Spleen (tissue), 8 donors: ENCODE measurements at regions not wholly inside any gene's neighbourhood (a gene's known extent, or its start where the extent isn't known, plus 50 kb on each side); places are given as distances from the start of the nearest gene placed in this dataset.

Source experiments
- DNase-seq: peaks from one replicate; pipeline ENCODE4 v3.0.0-alpha.2; 2020
- H3K27ac ChIP-seq, 8 donors: fragments of 200-600 bp; sonication (generic) in 7 of 8; 1 replicate in 4 of 8; 2 replicates in 4 of 8; pipeline versions ENCODE4 v1.5.0 to v1.8.0; 2016 to 2021; ENCODE audit warnings: inconsistent platforms in 4 of 8, mild to moderate bottlenecking in 4 of 8, moderate library complexity in 1 of 8
- H3K27me3 ChIP-seq, 7 donors: fragments of 200-600 bp; sonication (generic) in 6 of 7; replicated peaks in 1 of 7; 1 replicate in 4 of 7; 2 replicates in 3 of 7; pipeline versions ENCODE4 v1.5.0 to v1.8.0; 2016 to 2021; ENCODE audit warnings: inconsistent platforms in 3 of 7, mild to moderate bottlenecking in 1 of 7
- H3K36me3 ChIP-seq, 6 donors: fragments of 200-600 bp; sonication (generic) in 5 of 6; 1 replicate in 4 of 6; 2 replicates in 2 of 6; pipeline versions ENCODE4 v1.5.0 to v1.8.0; 2016 to 2021; ENCODE audit warnings: inconsistent platforms in 2 of 6
- H3K4me1 ChIP-seq, 6 donors: fragments of 200-600 bp; sonication (generic) in 5 of 6; 1 replicate in 3 of 6; 2 replicates in 3 of 6; pipeline versions ENCODE4 v1.5.0 to v1.8.0; 2016 to 2021; ENCODE audit warnings: inconsistent platforms in 3 of 6
- H3K4me3 ChIP-seq, 8 donors: fragments of 200-600 bp; sonication (generic) in 7 of 8; 1 replicate in 4 of 8; 2 replicates in 4 of 8; pipeline versions ENCODE4 v1.5.0 to v1.8.0; 2016 to 2021; ENCODE audit warnings: inconsistent platforms in 4 of 8, mild to moderate bottlenecking in 4 of 8, moderate library complexity in 2 of 8
- H3K9me3 ChIP-seq, 8 donors: fragments of 200-600 bp; sonication (generic) in 7 of 8; 1 replicate in 4 of 8; 2 replicates in 4 of 8; pipeline versions ENCODE4 v1.5.0 to v1.8.0; 2016 to 2021; ENCODE audit warnings: inconsistent platforms in 4 of 8
- POLR2A ChIP-seq, 3 donors: fragments of 450-650 bp; IDR thresholded peaks; one replicate each; pipeline ENCODE4 v1.5.1; 2017; ENCODE audit warnings: antibody characterized with exemption in 3 of 3, mild to moderate bottlenecking in 1 of 3
- POLR2AphosphoS5 ChIP-seq, 3 donors: sonication (generic); formaldehyde crosslinking; IDR thresholded peaks; one replicate each; pipeline ENCODE4 v1.5.1; 2017; ENCODE audit warnings: antibody characterized with exemption in 3 of 3
- intact Hi-C: fragments of 100-400 bp; cut with DNase I; formaldehyde crosslinking; loops from one replicate; pipeline ENCODE4 v1.15.0; 2023; ENCODE audit warnings: low total_unique reads
- TF ChIP-seq, protein P1 (sequence below), 11 experiments: fragments of 200-600 bp in 7 of 11; fragments of 450-650 bp in 4 of 11; sonication (generic) in 4 of 11; IDR thresholded peaks in 8 of 11; conservative IDR thresholded peaks in 3 of 11; 1 replicate in 7 of 11; 2 replicates in 4 of 11; pipeline versions ENCODE4 v1.4.0 to v1.8.0; 2016 to 2021; ENCODE audit warnings: antibody characterized with exemption in 11 of 11, inconsistent platforms in 4 of 11, mild to moderate bottlenecking in 1 of 11
- donor health status: DM: no; HTN: no; CAD: no; lungs with moderate emphysema.
- donor health status: DM: no; HTN: no; CAD: no.
- donor health status: DM: no; HTN: no; CAD: no.
- donor health status: DM: yes; HTN: yes; CAD: no.

- Histone ChIP-seq H3K4me1 (no peaks in the 10 kb centered on the region), H3K27ac (no peak overlapping the region), H3K36me3 (no peaks in the 10 kb centered on the region), H3K27me3 (no peaks in the 10 kb centered on the region), H3K9me3 (no peaks in the 10 kb centered on the region), H3K4me3 (no peak overlapping the region)
- intact Hi-C loops: no loop called here
- no peak for DNase-seq
- TF ChIP-seq, protein P1, sequence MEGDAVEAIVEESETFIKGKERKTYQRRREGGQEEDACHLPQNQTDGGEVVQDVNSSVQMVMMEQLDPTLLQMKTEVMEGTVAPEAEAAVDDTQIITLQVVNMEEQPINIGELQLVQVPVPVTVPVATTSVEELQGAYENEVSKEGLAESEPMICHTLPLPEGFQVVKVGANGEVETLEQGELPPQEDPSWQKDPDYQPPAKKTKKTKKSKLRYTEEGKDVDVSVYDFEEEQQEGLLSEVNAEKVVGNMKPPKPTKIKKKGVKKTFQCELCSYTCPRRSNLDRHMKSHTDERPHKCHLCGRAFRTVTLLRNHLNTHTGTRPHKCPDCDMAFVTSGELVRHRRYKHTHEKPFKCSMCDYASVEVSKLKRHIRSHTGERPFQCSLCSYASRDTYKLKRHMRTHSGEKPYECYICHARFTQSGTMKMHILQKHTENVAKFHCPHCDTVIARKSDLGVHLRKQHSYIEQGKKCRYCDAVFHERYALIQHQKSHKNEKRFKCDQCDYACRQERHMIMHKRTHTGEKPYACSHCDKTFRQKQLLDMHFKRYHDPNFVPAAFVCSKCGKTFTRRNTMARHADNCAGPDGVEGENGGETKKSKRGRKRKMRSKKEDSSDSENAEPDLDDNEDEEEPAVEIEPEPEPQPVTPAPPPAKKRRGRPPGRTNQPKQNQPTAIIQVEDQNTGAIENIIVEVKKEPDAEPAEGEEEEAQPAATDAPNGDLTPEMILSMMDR (IDR thresholded peaks at IDR 0.05 in 8 of 11, conservative IDR thresholded peaks at IDR 0.05 in 3 of 11): no peak
- TF ChIP-seq POLR2AphosphoS5 (IDR thresholded peaks at IDR 0.05) (no peak), POLR2A (IDR thresholded peaks at IDR 0.05) (no peak)
Observed at GRCh38 chr2:158918452-158918851, 50.0 kb upstream of the TANC1 start.
